ENCODE measurements at regions not wholly inside any gene's neighbourhood (a gene's known extent, or its start where the extent isn't known, plus 50 kb on each side); places are given as distances from the start of the nearest gene placed in this dataset.

GRCh38 chr14:22098435-22098834 lies 424.8 kb upstream of the OR4E1 start:
- no peaks in the 10 kb centered on the region for H3K4me1 ChIP-seq (ENCODE audit: insufficient read depth, low read length)
- TF ChIP-seq CTCF (conservative IDR thresholded peaks at IDR 0.05; ENCODE audit: low read depth, low read length) (no peak), EZH2 (IDR thresholded peaks at IDR 0.05; ENCODE audit: low read length, unreplicated experiment) (no peak), EZH2phosphoT487 (IDR thresholded peaks at IDR 0.05; ENCODE audit: borderline replicate concordance, low read length) (no peak)
- ATAC-seq (no peak), DNase-seq (no peak)
- H3F3A ChIP-seq (ENCODE audit: low read length, unreplicated experiment): no peaks in the 10 kb centered on the region
- no peak overlapping the region for H3K27ac ChIP-seq (ENCODE audit: low read length)
- H4K20me1 ChIP-seq (ENCODE audit: low read length): no peaks in the 10 kb centered on the region
- no peaks in the 10 kb centered on the region for H3K9me2 ChIP-seq (replicated peaks; ENCODE audit: low read length)
- H3K9me3 ChIP-seq (ENCODE audit: low read length): no peaks in the 10 kb centered on the region
- no peaks in the 10 kb centered on the region for H3K79me2 ChIP-seq (ENCODE audit: low read length)
- H3K27me3 ChIP-seq (ENCODE audit: low read length): peaks cover 23% of the 10 kb centered on the region
- H3K4me3 ChIP-seq (ENCODE audit: low read length): no peak overlapping the region
- CTCF ChIA-PET: no interaction called here
- no peak overlapping the region for H2AFZ ChIP-seq (ENCODE audit: low read length)
- no peak overlapping the region for H3K9ac ChIP-seq (ENCODE audit: low read length)
- no peaks in the 10 kb centered on the region for H3K36me3 ChIP-seq (ENCODE audit: low read depth, low read length)
- no TSS peak for BruUV-seq (replicated peaks)
- POLR2A ChIA-PET (ENCODE audit: unreplicated experiment): no interaction called here
- H3K4me2 ChIP-seq (ENCODE audit: low read length): no peak overlapping the region
- intact Hi-C loops (cut with micrococcal nuclease): no loop called here

- Histone ChIP-seq H3K9me2 (replicated peaks; ENCODE audit: low read length) (no peaks in the 10 kb centered on the region), H3K4me2 (ENCODE audit: low read length) (no peak overlapping the region), H4K20me1 (ENCODE audit: low read length) (no peaks in the 10 kb centered on the region), H3F3A (ENCODE audit: low read length, unreplicated experiment) (no peaks in the 10 kb centered on the region), H3K27ac (ENCODE audit: low read length) (no peak overlapping the region), H3K9ac (ENCODE audit: low read length) (no peak overlapping the region), H3K36me3 (ENCODE audit: low read depth, low read length) (no peaks in the 10 kb centered on the region), H3K27me3 (ENCODE audit: low read length) (peaks cover 25% of the 10 kb centered on the region), H2AFZ (ENCODE audit: low read length) (no peak overlapping the region), H3K4me1 (ENCODE audit: insufficient read depth, low read length) (no peaks in the 10 kb centered on the region), H3K9me3 (ENCODE audit: low read length) (no peaks in the 10 kb centered on the region), H3K4me3 (ENCODE audit: low read length) (no peak overlapping the region), H3K79me2 (ENCODE audit: low read length) (no peaks in the 10 kb centered on the region)
- TF ChIP-seq CTCF (conservative IDR thresholded peaks at IDR 0.05; ENCODE audit: low read depth, low read length): no peak
- no peak for TF ChIP-seq EZH2 (IDR thresholded peaks at IDR 0.05; ENCODE audit: low read length, unreplicated experiment)
- TF ChIP-seq EZH2phosphoT487 (IDR thresholded peaks at IDR 0.05; ENCODE audit: borderline replicate concordance, low read length): no peak
- ATAC-seq (no peak), DNase-seq (no peak)
- ChIA-PET POLR2A (ENCODE audit: unreplicated experiment) (no interaction called here), CTCF (no interaction called here)
- BruUV-seq (replicated peaks): no TSS peak
- intact Hi-C loops (cut with micrococcal nuclease): no loop called here
These were observed 424.1 kb upstream of the OR4E1 start for GRCh38 chr14:22097586-22098292.

GRCh38 chr14:22097072-22097471 lies 423.5 kb upstream of the OR4E1 start:
- no TSS peak for BruUV-seq (replicated peaks)
- Histone ChIP-seq H3K9ac (ENCODE audit: low read length) (no peak overlapping the region), H3K4me1 (ENCODE audit: insufficient read depth, low read length) (no peaks in the 10 kb centered on the region), H3K27me3 (ENCODE audit: low read length) (peaks cover 24% of the 10 kb centered on the region), H3K9me2 (replicated peaks; ENCODE audit: low read length) (no peaks in the 10 kb centered on the region), H3F3A (ENCODE audit: low read length, unreplicated experiment) (no peaks in the 10 kb centered on the region), H3K27ac (ENCODE audit: low read length) (no peak overlapping the region), H3K4me2 (ENCODE audit: low read length) (no peak overlapping the region), H3K9me3 (ENCODE audit: low read length) (no peaks in the 10 kb centered on the region), H3K4me3 (ENCODE audit: low read length) (no peak overlapping the region), H3K36me3 (ENCODE audit: low read depth, low read length) (no peaks in the 10 kb centered on the region), H2AFZ (ENCODE audit: low read length) (no peak overlapping the region), H3K79me2 (ENCODE audit: low read length) (no peaks in the 10 kb centered on the region), H4K20me1 (ENCODE audit: low read length) (no peaks in the 10 kb centered on the region)
- ChIA-PET CTCF (no interaction called here), POLR2A (ENCODE audit: unreplicated experiment) (no interaction called here)
- ATAC-seq: no peak
- DNase-seq: no peak
- intact Hi-C loops (cut with micrococcal nuclease): no loop called here
- TF ChIP-seq EZH2phosphoT487 (IDR thresholded peaks at IDR 0.05; ENCODE audit: borderline replicate concordance, low read length) (no peak), CTCF (conservative IDR thresholded peaks at IDR 0.05; ENCODE audit: low read depth, low read length) (no peak), EZH2 (IDR thresholded peaks at IDR 0.05; ENCODE audit: low read length, unreplicated experiment) (no peak)
